ENCODE measurements at regions not wholly inside any gene's neighbourhood (a gene's known extent, or its start where the extent isn't known, plus 50 kb on each side); places are given as distances from the start of the nearest gene placed in this dataset.

DNA sequence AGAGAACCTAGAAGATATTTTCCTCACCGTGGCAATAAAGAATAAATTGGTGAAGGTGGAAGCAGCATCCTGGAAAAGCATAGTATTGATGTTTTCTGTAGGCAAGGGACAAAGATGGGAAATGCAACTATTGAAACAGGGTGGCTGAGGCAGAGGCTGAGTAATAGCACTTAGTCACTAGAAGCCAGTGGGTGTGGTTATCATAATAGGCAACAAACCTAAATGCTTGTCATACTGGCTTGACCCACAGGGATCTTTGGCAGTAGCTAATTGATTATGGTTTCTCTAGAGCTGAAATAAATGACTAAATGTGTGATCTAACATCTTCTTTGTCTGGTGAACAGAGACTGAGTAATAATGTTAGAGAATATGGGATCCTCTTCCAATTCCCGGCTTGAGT, 353.6 kb upstream of the RPS6KA3 start:
- no peak for DNase-seq (ENCODE audit: low spot score)

DNA sequence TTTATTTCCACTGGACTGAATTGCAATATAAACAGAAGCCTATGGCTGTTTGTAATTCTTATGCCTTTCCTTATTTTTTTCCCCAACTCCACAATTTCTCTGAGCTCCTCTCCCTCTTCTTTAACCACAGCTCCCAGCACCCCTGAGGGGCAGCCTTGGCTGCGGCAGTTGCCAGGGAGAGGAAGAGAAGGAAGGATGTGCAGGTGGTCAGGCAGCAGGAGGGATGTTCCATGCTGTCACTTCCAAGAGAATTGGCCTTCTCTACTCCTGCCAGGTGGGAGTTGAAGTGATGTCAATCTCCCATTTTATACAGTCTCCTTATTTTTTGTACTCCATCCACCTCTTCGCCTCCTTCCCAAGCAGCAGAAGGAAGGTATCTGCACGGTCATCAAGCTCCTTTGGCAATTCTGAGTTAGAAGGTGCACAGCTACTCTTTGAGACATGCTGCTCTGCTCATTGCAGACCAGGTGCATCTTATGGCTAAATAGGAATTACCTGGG, 343.3 kb upstream of the RPS6KA3 start:
- DNase-seq (ENCODE audit: low spot score) = no peak

DNA sequence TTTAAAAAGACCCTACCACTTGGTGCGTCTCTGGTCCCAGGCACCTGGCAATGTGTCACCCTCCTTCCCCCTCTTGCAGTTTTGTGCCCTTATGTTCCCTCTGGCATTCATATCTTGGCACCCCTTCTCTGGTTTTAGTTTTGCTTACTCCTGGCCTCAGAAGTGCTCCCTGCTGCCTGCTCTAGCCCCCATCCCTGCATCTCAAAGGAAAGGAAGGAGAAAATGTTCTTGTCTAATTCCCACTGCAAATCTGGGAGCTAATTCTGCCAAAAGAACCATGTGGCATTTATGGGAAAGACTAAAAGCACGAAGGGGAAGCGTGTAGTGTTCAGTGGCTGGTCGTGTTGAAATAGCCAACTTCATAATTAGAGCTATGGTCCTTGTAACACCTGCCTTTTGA, 340.1 kb upstream of the RPS6KA3 start:
- DNase-seq (ENCODE audit: low spot score) = no peak

DNA sequence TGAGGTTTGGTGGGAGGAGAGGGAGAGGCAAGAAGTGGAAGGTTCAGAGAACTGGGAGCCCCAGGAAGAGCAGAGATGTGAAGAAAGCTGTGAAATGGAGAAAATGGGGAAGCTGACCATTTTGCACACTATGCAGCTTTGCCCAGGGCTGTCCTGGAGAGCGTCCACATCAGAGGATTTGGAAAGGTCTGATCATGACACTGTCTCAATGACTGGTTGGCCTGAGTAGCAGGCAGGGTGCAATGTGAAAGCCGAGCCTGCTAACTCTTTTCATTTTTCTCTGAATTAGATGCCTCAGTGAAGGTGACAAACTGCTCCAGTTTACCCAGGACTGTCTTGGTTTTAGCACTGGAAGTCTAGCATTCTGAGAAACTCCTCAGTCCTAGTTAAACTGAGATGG, 330.1 kb upstream of the RPS6KA3 start:
- DNase-seq (ENCODE audit: low spot score) = no peak

DNA sequence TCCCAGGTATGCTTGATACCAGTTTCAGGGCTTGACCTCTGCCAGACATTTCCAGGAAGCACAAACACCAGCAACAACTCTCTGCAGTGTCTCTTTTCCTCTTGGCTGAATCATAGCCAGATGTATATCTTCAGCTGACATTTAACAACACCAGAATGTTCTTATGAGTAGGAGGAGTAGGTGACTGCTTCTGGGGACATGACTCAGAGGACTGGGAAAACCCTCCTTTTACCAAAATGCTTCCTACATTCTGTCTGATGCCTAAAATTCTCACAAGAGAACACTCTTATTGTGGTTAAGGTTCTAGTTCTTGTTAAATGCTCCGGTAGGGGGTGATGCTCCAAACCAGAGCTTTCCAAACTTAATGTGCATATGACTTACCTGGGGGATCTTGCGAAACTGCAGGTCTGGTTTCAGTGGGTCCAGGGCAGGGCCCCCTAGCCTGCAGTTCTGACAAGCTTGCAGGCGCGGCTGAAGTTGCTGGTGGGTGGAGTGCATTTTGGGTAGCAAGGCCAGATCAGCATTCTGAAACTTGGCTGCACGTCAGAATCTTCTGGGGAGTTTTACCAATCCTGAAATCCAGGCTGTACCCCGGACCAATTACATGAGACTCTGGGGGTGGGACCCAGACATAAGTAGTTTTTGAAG, 329.3 kb upstream of the RPS6KA3 start:
- no peak for DNase-seq (ENCODE audit: low spot score)

DNA sequence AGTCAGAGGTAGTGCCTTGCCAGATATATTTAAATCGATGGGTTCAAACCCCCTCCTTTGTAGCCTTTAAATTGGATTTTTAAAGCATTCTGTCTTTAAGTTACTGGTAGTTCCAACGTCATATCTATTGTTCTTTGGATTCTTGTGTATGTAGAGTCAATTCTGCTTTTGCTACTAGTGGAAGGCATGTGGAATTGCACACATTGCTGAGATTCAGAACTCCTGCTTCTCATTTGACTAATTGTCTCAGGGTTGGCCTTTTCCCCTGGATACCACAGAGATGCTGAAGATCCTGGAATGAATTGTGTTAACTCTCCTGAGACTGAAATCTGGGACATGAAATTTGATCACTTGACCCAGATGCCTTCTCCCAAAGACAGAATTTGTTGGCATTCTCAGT, 328.3 kb upstream of the RPS6KA3 start:
- no peak for DNase-seq (ENCODE audit: low spot score)

DNA sequence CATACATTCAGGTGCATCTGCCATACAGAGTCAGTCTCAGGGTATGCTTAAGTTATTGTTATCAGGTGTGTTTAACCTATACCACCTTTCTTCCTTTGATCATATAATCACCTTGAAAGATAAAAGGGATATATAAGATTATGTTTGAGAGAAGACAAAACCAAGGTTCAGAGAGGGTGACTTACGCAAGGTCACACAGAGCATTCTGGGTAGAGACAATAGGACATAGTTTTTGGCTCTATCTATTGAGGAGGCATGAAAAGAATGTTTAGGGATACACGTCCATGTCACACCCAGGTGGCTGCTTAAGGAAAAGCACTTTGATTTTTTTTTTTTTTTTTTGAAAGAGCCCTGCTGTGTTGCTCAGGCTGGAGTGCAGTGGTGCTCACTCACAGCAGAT, 327.1 kb upstream of the RPS6KA3 start:
- no peak for DNase-seq (ENCODE audit: low spot score)

DNA sequence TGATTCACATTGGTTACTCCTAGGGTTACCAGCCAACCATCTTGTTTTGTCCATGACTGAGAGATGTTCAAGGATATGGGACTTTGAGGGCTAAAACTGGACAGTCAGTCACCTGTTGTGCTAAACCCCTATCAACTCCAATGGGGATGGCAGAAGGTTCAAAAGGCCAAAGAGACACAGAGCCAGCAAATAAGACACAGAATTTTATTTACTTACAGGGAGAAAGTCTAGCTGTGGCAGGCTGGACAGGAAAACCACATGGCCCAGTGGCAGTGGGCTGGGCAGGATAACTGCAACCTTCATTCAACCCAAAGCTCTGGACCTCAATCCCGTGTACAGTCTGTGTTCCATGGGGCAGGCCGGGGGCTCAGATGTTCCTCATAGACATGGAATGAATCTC, 326.7 kb upstream of the RPS6KA3 start:
- DNase-seq (ENCODE audit: low spot score) = no peak

DNA sequence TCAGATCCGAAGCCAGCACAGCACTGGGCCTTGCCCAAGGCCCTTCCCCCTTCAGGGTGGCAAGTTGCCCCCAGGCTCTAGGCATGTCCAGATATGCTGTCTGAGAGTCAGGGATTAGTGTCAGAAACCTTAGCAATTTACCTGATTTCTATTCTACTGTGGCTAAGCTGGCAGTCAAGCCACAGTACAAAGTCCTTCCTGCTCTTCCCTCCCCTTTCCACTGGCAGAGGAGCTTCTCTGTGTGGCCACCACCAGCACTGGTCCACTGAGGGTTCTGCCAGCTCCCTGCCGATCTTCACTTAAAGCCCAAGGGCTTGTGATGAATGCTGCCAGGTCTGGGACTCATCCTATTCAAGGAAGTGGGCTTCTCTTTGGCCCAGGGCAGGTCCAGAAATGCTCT, 324.5 kb upstream of the RPS6KA3 start:
- DNase-seq (ENCODE audit: low spot score) = no peak

DNA sequence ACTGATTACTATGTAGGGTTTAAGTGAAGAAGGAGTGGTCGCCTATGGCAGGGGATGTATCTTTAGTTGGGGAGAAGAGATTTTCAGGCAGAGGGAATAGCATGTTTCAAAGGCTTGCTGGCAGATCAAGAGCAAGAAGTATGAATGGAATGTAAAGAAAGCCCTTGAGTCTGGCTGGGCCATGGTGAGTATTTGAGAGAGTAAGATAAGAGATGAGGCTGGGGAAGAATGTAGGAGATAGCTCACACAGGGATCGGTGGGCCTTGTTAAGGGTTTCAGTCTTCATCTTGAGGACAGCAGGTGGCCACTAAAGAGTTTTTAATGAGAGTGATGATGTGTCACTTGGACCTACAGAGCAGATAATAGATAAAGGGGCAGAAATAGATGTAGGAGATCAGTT, 319.1 kb upstream of the RPS6KA3 start:
- DNase-seq (ENCODE audit: low spot score) = no peak

DNA sequence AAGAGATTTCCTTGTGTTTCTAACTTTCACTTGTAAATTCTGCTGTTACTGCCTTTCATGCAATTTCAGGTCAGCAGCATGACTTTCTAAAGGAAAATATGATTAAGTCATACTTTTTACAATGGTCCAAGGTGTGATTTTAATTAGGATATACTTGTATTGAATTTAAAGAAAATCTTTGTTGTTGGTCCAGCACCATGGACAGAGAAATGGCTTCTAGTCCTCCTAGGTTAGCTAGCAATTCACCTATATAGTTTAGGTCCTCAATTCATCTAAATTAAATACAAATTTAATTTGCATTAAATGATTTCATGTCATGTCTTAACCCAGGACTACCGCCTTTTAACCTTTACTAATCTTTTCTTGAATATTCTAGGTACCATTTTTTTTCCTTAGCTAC, 304.9 kb upstream of the RPS6KA3 start:
- DNase-seq (ENCODE audit: low spot score) = no peak

DNA sequence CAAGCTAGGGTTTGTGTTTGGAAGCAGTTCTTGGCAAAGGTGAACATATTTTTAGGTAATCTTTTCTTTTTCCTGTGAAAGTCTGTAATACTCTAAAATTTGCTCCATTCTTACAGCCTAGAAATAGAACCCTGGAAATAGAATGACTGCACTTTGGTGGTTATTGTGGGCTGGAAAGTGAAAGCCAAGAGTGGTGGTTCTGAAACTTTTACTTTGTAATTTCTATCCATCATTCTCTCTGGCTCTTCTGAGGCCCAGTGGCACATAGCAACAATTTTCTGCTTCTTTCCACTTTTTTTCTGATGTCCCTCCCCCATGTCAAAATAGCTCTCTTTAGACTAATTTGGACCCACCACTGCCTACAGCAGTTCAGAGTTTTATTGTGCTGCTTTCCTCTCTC, 300.4 kb upstream of the RPS6KA3 start:
- no peak for DNase-seq (ENCODE audit: low spot score)

DNA sequence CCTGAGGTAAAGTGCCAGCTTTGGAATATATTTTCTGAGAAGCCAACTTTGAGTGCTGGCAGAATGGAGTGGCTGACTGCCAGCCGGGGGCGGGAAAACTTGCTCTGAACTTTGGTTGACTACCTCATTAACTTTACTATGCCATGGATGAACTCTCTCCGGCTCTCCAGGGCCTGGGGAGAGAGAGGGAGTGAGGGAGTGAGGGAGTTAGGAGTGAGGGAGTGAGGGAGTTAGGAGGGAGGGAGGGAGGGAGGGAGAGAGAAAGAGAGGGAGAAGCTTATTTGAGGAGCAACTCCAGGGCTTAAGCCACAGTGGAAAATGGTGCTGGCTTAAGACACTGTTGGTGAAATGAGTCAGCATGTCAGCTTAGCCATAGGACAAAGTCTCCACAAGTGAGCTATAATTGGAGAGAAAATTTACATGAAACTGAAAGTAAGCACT, 280.9 kb upstream of the RPS6KA3 start:
- no peak for DNase-seq (ENCODE audit: low spot score)

DNA sequence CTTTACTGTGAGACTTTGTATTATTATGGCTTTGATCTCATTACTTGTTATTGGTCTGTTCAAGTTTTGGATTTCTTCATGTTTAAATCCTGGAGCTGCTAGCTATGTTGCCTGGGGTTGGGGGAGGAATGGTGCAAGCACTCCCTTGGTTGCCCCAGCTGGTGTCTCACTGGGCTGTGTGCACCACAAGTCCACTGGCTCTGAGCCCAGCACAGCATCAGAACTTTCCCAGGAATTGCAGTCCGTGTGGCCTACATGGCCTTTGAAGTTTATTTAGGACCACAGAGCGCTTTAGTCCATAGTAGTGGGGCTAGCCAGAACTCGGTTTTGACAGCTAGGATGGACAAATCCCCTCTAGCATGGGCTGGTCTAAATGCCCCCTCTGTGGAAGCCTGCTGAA, 278.8 kb upstream of the RPS6KA3 start:
- DNase-seq (ENCODE audit: low spot score) = no peak

DNA sequence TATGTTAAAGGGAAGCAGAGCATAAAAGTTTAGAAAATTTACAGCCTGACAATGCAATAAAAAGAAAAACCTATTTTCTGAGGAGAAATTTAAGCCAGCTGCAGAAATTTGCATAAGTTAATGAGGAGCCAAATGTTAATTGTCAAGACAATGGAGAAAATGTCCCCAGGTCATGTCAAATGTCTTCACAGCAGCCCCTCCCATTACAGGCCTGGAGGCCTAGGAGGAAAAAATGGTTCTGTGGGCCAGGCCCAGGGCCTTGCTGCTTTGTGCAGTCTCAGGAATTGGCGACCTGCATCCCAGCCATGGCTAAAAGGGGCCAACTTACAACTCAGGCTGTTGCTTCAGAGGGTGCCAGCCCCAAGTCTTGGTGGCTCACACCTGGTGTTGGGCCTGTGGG, 275.4 kb upstream of the RPS6KA3 start:
- DNase-seq (ENCODE audit: low spot score) = no peak

DNA sequence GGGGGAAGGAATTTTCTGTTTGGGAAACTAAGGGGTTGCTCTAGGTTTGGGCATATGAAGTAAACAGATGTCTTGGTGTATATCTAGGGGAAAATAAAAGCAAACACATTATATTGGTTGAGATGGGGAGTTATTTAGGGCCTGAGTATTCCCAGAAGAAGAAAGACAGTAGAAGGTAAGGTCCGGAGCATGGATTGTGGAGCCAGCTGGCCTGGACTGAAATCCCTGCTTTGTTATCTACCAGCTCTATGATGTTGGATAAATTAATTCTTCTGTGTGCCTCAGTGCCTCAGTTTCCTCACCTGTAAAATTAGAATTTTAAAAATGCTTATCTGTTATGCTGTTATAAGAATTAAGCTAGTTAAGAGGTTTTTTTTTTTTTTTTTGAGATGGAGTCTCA, 272.3 kb upstream of the RPS6KA3 start:
- no peak for DNase-seq (ENCODE audit: low spot score)

DNA sequence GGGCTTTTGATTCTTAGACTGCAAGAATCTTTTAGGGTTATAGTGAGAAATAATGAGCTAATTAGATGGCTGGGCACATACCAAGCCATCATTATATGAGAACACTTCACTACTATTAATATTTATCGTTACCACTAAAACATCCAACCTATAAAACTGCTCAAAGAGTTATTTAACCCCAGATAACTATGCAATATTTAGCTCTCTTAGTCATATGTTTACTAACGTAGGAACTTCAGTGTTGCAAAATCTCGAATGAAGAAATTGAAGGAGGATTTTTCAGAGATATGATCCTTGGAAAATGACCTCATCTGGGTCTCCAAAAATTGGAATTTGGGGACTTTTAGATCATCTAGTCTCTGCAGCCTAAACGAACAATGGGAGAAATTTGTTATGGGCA, 265.0 kb upstream of the RPS6KA3 start:
- DNase-seq (ENCODE audit: low spot score) = no peak

DNA sequence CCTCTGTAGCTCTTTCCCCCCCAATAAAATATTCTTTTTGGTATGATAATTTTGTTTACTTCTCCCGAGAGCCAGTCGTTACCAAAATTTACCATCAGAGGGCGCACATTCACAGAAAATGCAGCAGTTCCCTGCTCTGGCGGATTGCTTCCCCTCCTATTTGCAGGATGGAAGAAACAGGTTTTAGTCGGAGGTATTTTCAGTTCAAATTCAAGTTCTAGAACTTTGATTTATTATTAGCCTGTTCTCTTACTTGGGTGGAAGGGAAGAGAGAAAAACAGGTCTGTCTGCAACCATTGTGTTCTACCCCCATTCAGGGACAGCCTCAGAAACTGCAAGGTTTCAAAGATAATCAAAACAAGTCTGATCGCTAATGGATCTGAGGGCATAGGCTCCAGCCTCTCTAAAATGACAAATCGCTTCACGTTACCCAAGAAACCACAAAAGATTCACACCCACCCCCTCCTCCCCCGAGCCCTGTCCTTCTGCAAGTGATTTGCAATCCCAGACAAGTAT, 263.8 kb upstream of the RPS6KA3 start:
- DNase-seq (ENCODE audit: low spot score) = peak; percentile 11

DNA sequence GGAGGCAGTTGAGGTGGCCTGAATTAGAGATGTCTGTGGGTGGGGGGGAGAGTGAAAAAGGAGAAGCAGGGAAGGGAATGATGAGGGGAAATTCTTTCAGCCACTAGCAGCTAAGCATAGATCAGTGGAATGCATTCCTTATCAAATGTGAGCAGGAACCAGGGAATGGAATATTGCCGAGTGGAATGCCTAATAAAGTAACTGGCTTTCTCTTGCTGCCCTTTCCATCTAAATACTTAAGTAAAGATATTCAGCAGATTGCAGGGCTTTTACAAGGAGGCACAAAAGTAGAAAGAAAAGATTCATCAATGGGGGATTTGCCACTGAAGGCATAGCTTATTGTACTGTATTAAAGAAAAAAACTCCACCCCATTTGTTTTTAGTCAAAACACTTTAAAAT, 263.0 kb upstream of the RPS6KA3 start:
- DNase-seq (ENCODE audit: low spot score) = no peak

DNA sequence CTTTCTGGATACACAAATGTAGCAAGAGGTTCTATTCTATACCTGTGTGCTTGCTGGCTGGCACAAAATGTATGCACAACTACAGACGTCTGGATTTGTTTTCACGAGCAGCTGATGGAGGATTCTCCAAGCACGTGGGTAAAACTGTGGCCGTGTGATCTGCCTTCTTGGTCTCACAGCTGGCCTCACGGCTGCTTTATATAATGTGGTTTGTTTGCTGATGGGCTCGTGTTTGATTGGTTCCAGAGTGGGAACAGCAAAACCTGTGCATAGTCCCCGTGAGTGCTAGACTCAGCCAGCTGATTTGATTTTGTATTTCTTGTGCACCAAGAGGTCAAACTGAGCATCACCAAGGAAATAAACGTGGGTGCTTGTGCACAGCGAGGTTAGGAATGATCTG, 262.6 kb upstream of the RPS6KA3 start:
- no peak for DNase-seq (ENCODE audit: low spot score)

DNA sequence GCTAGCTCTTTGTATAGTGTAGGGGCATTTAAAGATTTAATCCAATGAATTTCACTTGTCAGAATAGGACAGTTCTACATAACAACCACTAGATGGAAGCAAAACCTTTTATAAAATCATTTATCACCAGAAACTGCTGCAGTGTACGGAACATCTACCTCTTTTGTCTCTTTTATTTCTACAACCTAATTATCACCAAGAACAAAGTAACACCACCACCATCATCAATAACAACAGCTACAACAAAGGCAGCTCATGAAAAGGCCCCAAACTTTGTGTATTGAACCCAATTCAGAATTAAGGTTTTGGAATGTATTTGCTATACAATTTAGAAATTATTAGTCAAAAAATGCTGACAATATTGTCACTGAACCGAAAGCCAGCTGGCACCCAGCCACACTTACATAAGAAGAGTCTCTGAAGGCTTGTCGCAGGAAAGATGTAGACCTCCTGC, 260.9 kb upstream of the RPS6KA3 start:
- DNase-seq (ENCODE audit: low spot score) = peak; percentile 4

DNA sequence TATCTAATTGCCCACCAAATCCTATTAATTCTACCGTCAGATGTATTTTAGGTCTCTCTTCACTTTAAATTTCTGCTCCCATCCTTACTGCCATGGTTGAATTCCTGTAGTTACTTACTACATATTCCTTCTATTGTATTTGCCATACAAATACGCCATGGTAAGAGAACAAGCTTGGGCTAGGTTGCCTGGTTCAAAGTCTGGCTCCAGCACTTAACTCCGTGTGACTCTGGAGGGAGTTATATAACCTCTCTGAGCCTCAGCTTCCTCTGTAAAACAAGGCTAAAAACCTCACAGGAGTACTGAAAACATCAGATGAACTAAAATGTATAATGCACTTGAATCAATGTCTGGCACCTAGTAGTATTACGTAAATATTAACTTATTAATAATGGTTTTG, 260.3 kb upstream of the RPS6KA3 start:
- DNase-seq (ENCODE audit: low spot score) = no peak

DNA sequence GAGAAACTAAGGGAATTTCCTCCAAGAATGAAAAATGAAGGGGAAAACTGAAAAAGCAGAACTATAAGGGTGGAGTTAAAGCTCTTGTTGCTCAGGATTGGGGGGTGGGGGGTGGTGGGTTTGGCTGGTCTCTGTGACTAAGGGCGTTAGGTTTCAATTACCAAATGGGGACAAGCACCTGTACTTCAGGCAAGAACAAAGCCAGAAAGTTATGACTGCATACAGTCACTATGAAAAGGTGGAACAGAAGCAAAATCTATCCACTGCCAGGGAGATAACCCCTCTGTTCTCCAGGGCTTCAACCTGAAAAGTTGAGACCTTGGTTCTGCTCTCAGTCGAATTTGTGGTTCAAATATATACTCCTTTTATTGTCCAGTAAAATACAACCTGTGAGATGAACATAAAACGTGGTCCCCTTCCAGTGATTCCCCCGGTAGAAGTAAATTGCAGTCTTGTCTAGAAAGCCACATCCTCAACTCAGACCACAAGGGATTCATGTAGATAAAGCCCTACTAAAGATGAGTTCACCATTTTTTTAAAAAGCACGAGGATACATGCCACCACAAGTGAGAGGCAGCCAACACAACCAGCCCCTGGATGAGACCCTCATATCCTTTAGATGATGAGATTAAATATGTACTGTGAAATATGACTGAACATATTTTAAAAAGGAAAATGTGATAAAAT, 257.1 kb upstream of the RPS6KA3 start:
- no peak for DNase-seq (ENCODE audit: low spot score)

DNA sequence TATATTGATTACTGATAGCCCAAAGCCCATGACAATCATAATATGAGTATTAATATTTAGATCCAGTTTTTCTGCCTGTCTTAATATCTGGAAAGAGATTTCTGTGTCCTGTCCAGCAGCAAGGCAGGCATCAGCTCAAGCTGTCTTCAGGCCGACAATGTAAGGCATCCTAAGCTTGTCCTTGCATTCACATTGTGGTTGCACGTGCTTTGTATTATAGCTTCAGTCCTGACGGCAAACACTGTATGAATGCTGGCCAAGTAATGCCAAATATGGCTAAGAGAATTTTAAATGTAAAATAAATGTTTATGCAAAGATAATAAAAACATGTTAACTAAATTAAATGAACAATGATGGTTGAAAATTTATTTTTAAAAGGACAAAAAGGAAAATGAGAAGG, 255.7 kb upstream of the RPS6KA3 start:
- DNase-seq (ENCODE audit: low spot score) = no peak

All from hematopoietic multipotent progenitor cell treated with erythropoietin and hydrocortisone succinate and interleukin-3 and kit ligand, for 15 days (in vitro differentiated cells).